ELF-1 (cell line): ENCODE measurements at regions not wholly inside any gene's neighbourhood (a gene's known extent, or its start where the extent isn't known, plus 50 kb on each side); places are given as distances from the start of the nearest gene placed in this dataset.

Source experiments
- DNase-seq: peaks from one replicate; pipeline ENCODE4 v3.0.0-alpha.2; 2016; ENCODE audit warnings: low read depth, low spot score

- no peak for DNase-seq
These were observed 686.9 kb upstream of the ID4 start for GRCh38 chr6:19150307-19150706.

GRCh38 chr6:19153270-19153980 is 683.7 kb upstream of the ID4 start:
- no peak for DNase-seq

GRCh38 chr6:19153981-19154295 is 683.2 kb upstream of the ID4 start:
- DNase-seq = no peak

- DNase-seq = no peak
These were observed 680.7 kb upstream of the ID4 start for GRCh38 chr6:19156443-19156842.

GRCh38 chr6:19157486-19157885 is 679.7 kb upstream of the ID4 start:
- no peak for DNase-seq

GRCh38 chr6:19158586-19158985 is 678.6 kb upstream of the ID4 start:
- no peak for DNase-seq

- no peak for DNase-seq
These were observed 678.1 kb upstream of the ID4 start for GRCh38 chr6:19159089-19159488.

- no peak for DNase-seq
These were observed 677.6 kb upstream of the ID4 start for GRCh38 chr6:19159561-19159960.

GRCh38 chr6:19160081-19160730 is 677.0 kb upstream of the ID4 start:
- no peak for DNase-seq

- DNase-seq = no peak
These were observed 669.9 kb upstream of the ID4 start for GRCh38 chr6:19167251-19167650.

GRCh38 chr6:19169366-19169765 is 667.8 kb upstream of the ID4 start:
- DNase-seq = no peak

- DNase-seq = no peak
These were observed 662.1 kb upstream of the ID4 start for GRCh38 chr6:19175023-19175422.

GRCh38 chr6:19180348-19181072 is 656.7 kb upstream of the ID4 start:
- no peak for DNase-seq

- DNase-seq = no peak
These were observed 656.0 kb upstream of the ID4 start for GRCh38 chr6:19181211-19181610.

- DNase-seq = no peak
These were observed 643.5 kb upstream of the ID4 start for GRCh38 chr6:19193624-19194023.

GRCh38 chr6:19204445-19204844 is 632.7 kb upstream of the ID4 start:
- no peak for DNase-seq

- peak; percentile 12 for DNase-seq
These were observed 632.1 kb upstream of the ID4 start for GRCh38 chr6:19205076-19205475.

GRCh38 chr6:19209202-19209601 is 628.0 kb upstream of the ID4 start:
- DNase-seq = no peak

GRCh38 chr6:19210849-19211590 is 626.1 kb upstream of the ID4 start:
- peak; percentile 26 for DNase-seq

- DNase-seq = peak; percentile 80
These were observed 622.9 kb upstream of the ID4 start for GRCh38 chr6:19214231-19214630.

GRCh38 chr6:19219931-19220330 is 617.2 kb upstream of the ID4 start:
- no peak for DNase-seq

- no peak for DNase-seq
These were observed 605.1 kb upstream of the ID4 start for GRCh38 chr6:19231878-19232561.
